ENCODE measurements at regions not wholly inside any gene's neighbourhood (a gene's known extent, or its start where the extent isn't known, plus 50 kb on each side); places are given as distances from the start of the nearest gene placed in this dataset.

GRCh38 chrX:45352611-45353010 lies 151.9 kb upstream of the DIPK2B start:
- DNase-seq = no peak

- no peak for DNase-seq
Observed at GRCh38 chrX:45351478-45351877, 150.8 kb upstream of the DIPK2B start.

- DNase-seq = no peak
Observed at GRCh38 chrX:45348296-45348695, 147.6 kb upstream of the DIPK2B start.

GRCh38 chrX:45347877-45348276 lies 147.2 kb upstream of the DIPK2B start:
- DNase-seq = no peak

- no peak for DNase-seq
Observed at GRCh38 chrX:45344594-45344993, 143.9 kb upstream of the DIPK2B start.

- no peak for DNase-seq
Observed at GRCh38 chrX:45329217-45329616, 128.5 kb upstream of the DIPK2B start.

GRCh38 chrX:45324941-45325340 lies 124.3 kb upstream of the DIPK2B start:
- no peak for DNase-seq

- DNase-seq = no peak
Observed at GRCh38 chrX:45323387-45323786, 122.7 kb upstream of the DIPK2B start.

GRCh38 chrX:45322820-45323219 lies 122.1 kb upstream of the DIPK2B start:
- DNase-seq = no peak

- no peak for DNase-seq
Observed at GRCh38 chrX:45322382-45322781, 121.7 kb upstream of the DIPK2B start.

- no peak for DNase-seq
Observed at GRCh38 chrX:45320191-45320590, 119.5 kb upstream of the DIPK2B start.

GRCh38 chrX:45309801-45310200 lies 109.1 kb upstream of the DIPK2B start:
- no peak for DNase-seq

GRCh38 chrX:45309096-45309495 lies 108.4 kb upstream of the DIPK2B start:
- no peak for DNase-seq

GRCh38 chrX:45306794-45307193 lies 106.1 kb upstream of the DIPK2B start:
- DNase-seq = no peak

GRCh38 chrX:45300638-45301037 lies 100.0 kb upstream of the DIPK2B start:
- no peak for DNase-seq

- DNase-seq = no peak
Observed at GRCh38 chrX:45295259-45295986, 94.7 kb upstream of the DIPK2B start.

- no peak for DNase-seq
Observed at GRCh38 chrX:45274576-45274975, 73.9 kb upstream of the DIPK2B start.

- no peak for DNase-seq
Observed at GRCh38 chrX:45267007-45267406, 66.3 kb upstream of the DIPK2B start.

GRCh38 chrX:45266456-45266855 lies 65.8 kb upstream of the DIPK2B start:
- DNase-seq = no peak

GRCh38 chrX:45264865-45265264 lies 64.2 kb upstream of the DIPK2B start:
- no peak for DNase-seq

GRCh38 chrX:45261471-45261870 lies 60.8 kb upstream of the DIPK2B start:
- DNase-seq = no peak

- no peak for DNase-seq
Observed at GRCh38 chrX:45261005-45261404, 60.3 kb upstream of the DIPK2B start.

GRCh38 chrX:45258731-45259402 lies 58.2 kb upstream of the DIPK2B start:
- no peak for DNase-seq

Measured in activated CD4-positive, alpha-beta T cell treated with anti-CD3 and anti-CD28 coated beads, Interleukin-2, amount 50 U/mL, for 1 hour (primary cell).